Mesenchymal stem cell (in vitro differentiated cells and primary cell): ENCODE measurements at regions not wholly inside any gene's neighbourhood (a gene's known extent, or its start where the extent isn't known, plus 50 kb on each side); places are given as distances from the start of the nearest gene placed in this dataset.

Experiments used
- DNase-seq: peaks from one replicate; pipeline ENCODE4 v3.0.0-alpha.2; 2013
- H2AFZ ChIP-seq: one replicate; pipeline ENCODE4 v1.6.1; 2013; ENCODE audit warnings: low read depth, mild to moderate bottlenecking, control low read depth, inconsistent platforms, low read length, moderate library complexity
- H2AK5ac ChIP-seq: 2 replicates; pipeline ENCODE4 v1.6.1; 2013; ENCODE audit warnings: low read length, moderate library complexity, mild to moderate bottlenecking, inconsistent platforms; ENCODE audit not compliant: severe bottlenecking
- H2BK120ac ChIP-seq: one replicate; pipeline ENCODE4 v1.6.1; 2013; ENCODE audit warnings: low read depth, mild to moderate bottlenecking, inconsistent platforms, low read length, moderate library complexity
- H2BK12ac ChIP-seq, 2 experiments: one replicate each; pipeline ENCODE4 v1.6.1; 2013; ENCODE audit warnings: inconsistent platforms in 2 of 2, low read length in 2 of 2, mild to moderate bottlenecking in 2 of 2, moderate library complexity in 2 of 2, control low read depth in 1 of 2
- H2BK15ac ChIP-seq: one replicate; pipeline ENCODE4 v1.6.1; 2013; ENCODE audit warnings: mild to moderate bottlenecking, low read depth, inconsistent platforms; ENCODE audit not compliant: poor library complexity, severe bottlenecking
- H2BK5ac ChIP-seq: 2 replicates; pipeline ENCODE4 v1.6.1; 2013; ENCODE audit warnings: low read depth, mild to moderate bottlenecking, low read length, control low read depth, inconsistent platforms; ENCODE audit not compliant: poor library complexity, severe bottlenecking
- H3K14ac ChIP-seq, 2 experiments: one replicate each; pipeline ENCODE4 v1.6.1; 2013; ENCODE audit warnings: inconsistent platforms in 2 of 2, low read length in 2 of 2, control low read depth in 1 of 2, mild to moderate bottlenecking in 1 of 2, moderate library complexity in 1 of 2
- H3K18ac ChIP-seq, 2 experiments: one replicate each; pipeline ENCODE4 v1.6.1; 2013; ENCODE audit warnings: inconsistent platforms in 2 of 2, low read length in 2 of 2, control low read depth in 1 of 2, low read depth in 1 of 2, mild to moderate bottlenecking in 1 of 2
- H3K23ac ChIP-seq, 2 experiments: one replicate each; pipeline ENCODE4 v1.6.1; 2013; ENCODE audit warnings: inconsistent platforms in 2 of 2, low read length in 2 of 2, mild to moderate bottlenecking in 2 of 2, moderate library complexity in 2 of 2, control low read depth in 1 of 2
- H3K27ac ChIP-seq: 2 replicates; pipeline ENCODE4 v1.5.1; 2013; ENCODE audit warnings: mild to moderate bottlenecking, moderate library complexity, low read length, control low read depth, inconsistent platforms; ENCODE audit not compliant: poor library complexity, severe bottlenecking
- H3K27me3 ChIP-seq, 2 experiments: 2 replicates each; pipeline versions ENCODE4 v1.6.1 to v1.7.0; 2013; ENCODE audit warnings: low read length in 2 of 2, mild to moderate bottlenecking in 2 of 2, moderate library complexity in 2 of 2, control low read depth in 1 of 2, inconsistent platforms in 1 of 2; ENCODE audit not compliant: control insufficient read depth in 1 of 2, insufficient read depth in 1 of 2
- H3K36me3 ChIP-seq, 2 experiments: 2 replicates each; pipeline versions ENCODE4 v1.6.1 to v1.7.0; 2013; ENCODE audit warnings: low read length in 2 of 2, control low read depth in 1 of 2, inconsistent platforms in 1 of 2, low read depth in 1 of 2, mild to moderate bottlenecking in 1 of 2; ENCODE audit not compliant: insufficient read depth in 2 of 2, control insufficient read depth in 1 of 2
- H3K4ac ChIP-seq, 2 experiments: one replicate each; pipeline ENCODE4 v1.6.1; 2013; ENCODE audit warnings: inconsistent platforms in 2 of 2, low read length in 2 of 2, mild to moderate bottlenecking in 2 of 2, moderate library complexity in 2 of 2, control low read depth in 1 of 2, low read depth in 1 of 2
- H3K4me1 ChIP-seq: 2 replicates; pipeline ENCODE4 v1.6.1; 2013; ENCODE audit warnings: low read depth, low read length, control low read depth; ENCODE audit not compliant: control insufficient read depth, insufficient read depth
- H3K4me2 ChIP-seq: 2 replicates; pipeline ENCODE4 v1.6.1; 2013; ENCODE audit warnings: low read length, mild to moderate bottlenecking, inconsistent platforms; ENCODE audit not compliant: poor library complexity, severe bottlenecking
- H3K4me3 ChIP-seq, 2 experiments: 2 replicates each; pipeline versions ENCODE4 v1.5.1 to v1.7.0; 2013; ENCODE audit warnings: low read length in 2 of 2, mild to moderate bottlenecking in 2 of 2, control low read depth in 1 of 2, low read depth in 1 of 2; ENCODE audit not compliant: insufficient read depth in 1 of 2
- H3K79me1 ChIP-seq: replicated peaks from 2 replicates; pipeline ENCODE4 v1.6.1; 2013; ENCODE audit warnings: mild to moderate bottlenecking, control low read depth, low read length, inconsistent platforms; ENCODE audit not compliant: poor library complexity, severe bottlenecking
- H3K9ac ChIP-seq: 2 replicates; pipeline ENCODE4 v1.7.0; 2013; ENCODE audit warnings: mild to moderate bottlenecking, low read length, moderate library complexity
- H3K9me3 ChIP-seq: 2 replicates; pipeline ENCODE4 v1.7.0; 2013; ENCODE audit warnings: mild to moderate bottlenecking, low read length; ENCODE audit not compliant: control insufficient read depth
- H4K8ac ChIP-seq: one replicate; pipeline ENCODE4 v1.6.1; 2013; ENCODE audit warnings: inconsistent platforms, mild to moderate bottlenecking, low read length, moderate library complexity
- H4K91ac ChIP-seq: one replicate; pipeline ENCODE4 v1.6.1; 2013; ENCODE audit warnings: mild to moderate bottlenecking, low read length, inconsistent platforms
- WGBS: methylation state at CpG from one replicate; pipeline ENCODE4 v1.1.7; 2013; ENCODE audit warnings: mixed read lengths; 5-methylcytosine and 5-hydroxymethylcytosine counted together

- Histone ChIP-seq H3K27ac (no peak overlapping the region), H2BK5ac (no peak overlapping the region), H3K9ac (no peak overlapping the region), H2BK120ac (no peak overlapping the region), H3K27me3 (no peaks in the 10 kb centered on the region), H4K8ac (no peak overlapping the region), H3K9me3 (no peaks in the 10 kb centered on the region), H3K23ac (no peak overlapping the region), H3K4me2 (no peak overlapping the region), H3K4me3 (no peak overlapping the region), H2AFZ (no peak overlapping the region), H2BK15ac (no peak overlapping the region), H3K79me1 (no peaks in the 10 kb centered on the region), H3K18ac (no peak overlapping the region), H4K91ac (no peak overlapping the region), H3K4me1 (no peaks in the 10 kb centered on the region), H3K36me3 (no peaks in the 10 kb centered on the region), H3K14ac (no peak overlapping the region), H2AK5ac (no peak overlapping the region), H3K4ac (no peak overlapping the region), H2BK12ac (no peak overlapping the region)
- 94% methylated on average over 3 of the region's 4 CpGs for WGBS
- DNase-seq = no peak
Observed at GRCh38 chr2:58407487-58407886, 166.4 kb upstream of the FANCL start.

GRCh38 chr2:58405341-58405740 is 164.2 kb upstream of the FANCL start:
- Histone ChIP-seq H2BK120ac (no peak overlapping the region), H2BK5ac (no peak overlapping the region), H3K4me2 (no peak overlapping the region), H2AFZ (no peak overlapping the region), H3K79me1 (no peaks in the 10 kb centered on the region), H3K9ac (no peak overlapping the region), H3K27ac (no peak overlapping the region), H3K36me3 (no peaks in the 10 kb centered on the region), H2BK12ac (no peak overlapping the region), H3K4ac (no peak overlapping the region), H2BK15ac (no peak overlapping the region), H2AK5ac (no peak overlapping the region), H3K23ac (no peak overlapping the region), H3K14ac (no peak overlapping the region), H3K9me3 (no peaks in the 10 kb centered on the region), H4K91ac (no peak overlapping the region), H3K4me1 (no peaks in the 10 kb centered on the region), H3K27me3 (no peaks in the 10 kb centered on the region), H3K18ac (no peak overlapping the region), H3K4me3 (no peak overlapping the region), H4K8ac (no peak overlapping the region)
- WGBS = no CpG with 5 or more reads among the region's 1 CpG
- DNase-seq = no peak

DNA sequence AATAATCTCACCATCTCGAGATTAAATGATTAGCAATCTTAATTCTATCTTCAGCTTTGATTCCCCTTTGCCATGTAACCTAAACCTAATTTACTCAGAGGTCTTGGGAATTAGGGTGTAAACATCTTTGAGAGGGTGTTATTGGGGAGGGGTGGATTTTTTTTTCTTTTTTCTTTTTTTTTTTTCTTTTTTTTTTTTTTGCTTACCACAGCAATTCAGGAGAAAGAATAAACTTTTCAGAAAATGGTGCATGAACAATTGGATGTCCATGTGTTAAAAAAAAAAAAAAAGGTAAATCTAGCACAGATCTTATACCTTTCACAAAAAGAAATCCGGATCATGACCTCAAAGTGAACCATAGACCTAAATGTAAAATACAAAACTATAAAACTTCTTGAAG is 160.8 kb upstream of the FANCL start:
- no peak for DNase-seq
- Histone ChIP-seq H3K4me2 (no peak overlapping the region), H2AFZ (no peak overlapping the region), H3K23ac (no peak overlapping the region), H2BK15ac (no peak overlapping the region), H3K4me1 (no peaks in the 10 kb centered on the region), H2AK5ac (no peak overlapping the region), H3K9me3 (no peaks in the 10 kb centered on the region), H2BK12ac (no peak overlapping the region), H4K8ac (no peak overlapping the region), H2BK5ac (no peak overlapping the region), H3K36me3 (no peaks in the 10 kb centered on the region), H4K91ac (no peak overlapping the region), H3K14ac (no peak overlapping the region), H3K27ac (no peak overlapping the region), H3K27me3 (no peaks in the 10 kb centered on the region), H3K18ac (no peak overlapping the region), H3K9ac (no peak overlapping the region), H3K4me3 (no peak overlapping the region), H3K4ac (no peak overlapping the region), H3K79me1 (no peaks in the 10 kb centered on the region), H2BK120ac (no peak overlapping the region)
- WGBS = no CpG with 5 or more reads among the region's 2 CpGs

GRCh38 chr2:58398406-58398805 is 157.3 kb upstream of the FANCL start:
- Histone ChIP-seq H2BK15ac (no peak overlapping the region), H2BK120ac (no peak overlapping the region), H3K4me2 (no peak overlapping the region), H3K4me1 (no peaks in the 10 kb centered on the region), H3K14ac (no peak overlapping the region), H3K9ac (no peak overlapping the region), H2BK5ac (no peak overlapping the region), H3K18ac (no peak overlapping the region), H4K8ac (no peak overlapping the region), H4K91ac (no peak overlapping the region), H3K4ac (no peak overlapping the region), H3K36me3 (no peaks in the 10 kb centered on the region), H2AK5ac (no peak overlapping the region), H2AFZ (no peak overlapping the region), H3K23ac (no peak overlapping the region), H2BK12ac (no peak overlapping the region), H3K4me3 (no peak overlapping the region), H3K9me3 (no peaks in the 10 kb centered on the region), H3K79me1 (no peaks in the 10 kb centered on the region), H3K27ac (no peak overlapping the region), H3K27me3 (no peaks in the 10 kb centered on the region)
- no peak for DNase-seq
